GM10248 (cell line): ENCODE measurements at regions not wholly inside any gene's neighbourhood (a gene's known extent, or its start where the extent isn't known, plus 50 kb on each side); places are given as distances from the start of the nearest gene placed in this dataset.

Experiments
- CTCF ChIA-PET: fragments of 300-600 bp; sonication (Branson Sonifier 250); formaldehyde crosslinking; extraction: SDS; loops from one replicate; lab custom pipeline; 2021; ENCODE audit warnings: antibody characterized with exemption; lab: Yijun Ruan, JAX
- POLR2A ChIA-PET: fragments of 350-650 bp; sonication (Branson Sonifier 250); formaldehyde crosslinking; extraction: SDS; loops from one replicate; lab custom pipeline; 2020; ENCODE audit warnings: antibody characterized with exemption; lab: Yijun Ruan, JAX
- DNase-seq: peaks from one replicate; pipeline ENCODE4 v3.0.0; 2012; ENCODE audit errors: extremely low spot score
- CTCF ChIP-seq: IDR thresholded peaks from 2 replicates; pipeline ENCODE4 v1.5.1; 2012; ENCODE audit warnings: mild to moderate bottlenecking, low read depth; ENCODE audit errors: extremely low read depth, missing control alignments, control extremely low read depth

GRCh38 chr16:17606460-17606859, 135.7 kb upstream of the XYLT1 start:
- ChIA-PET POLR2A (no interaction called here), CTCF (interaction anchor here (1.6 to 2.3 kb wide), 2 partner anchors 8 to 27 kb away, joined by 5 to 6 read pairs; no protein-coding TSS in a partner anchor)
- no peak for TF ChIP-seq CTCF
- DNase-seq, result no peak

- ChIA-PET POLR2A (no interaction called here), CTCF (interaction anchor here (2.3 kb wide), 1 partner anchor 26 kb away, joined by 5 read pairs; no protein-coding TSS in a partner anchor)
- DNase-seq, result no peak
- TF ChIP-seq CTCF, result no peak
Observed at GRCh38 chr16:17605784-17606183, 135.0 kb upstream of the XYLT1 start.

GRCh38 chr16:17603626-17604025, 132.9 kb upstream of the XYLT1 start:
- no peak for DNase-seq
- ChIA-PET POLR2A (no interaction called here), CTCF (no interaction called here)
- no peak for TF ChIP-seq CTCF

- CTCF ChIA-PET, result no interaction called here
- TF ChIP-seq CTCF, result no peak
- POLR2A ChIA-PET, result no interaction called here
- DNase-seq, result no peak
Observed at GRCh38 chr16:17602678-17603077, 131.9 kb upstream of the XYLT1 start.

GRCh38 chr16:17598968-17599367, 128.2 kb upstream of the XYLT1 start:
- no peak for TF ChIP-seq CTCF
- no peak for DNase-seq
- CTCF ChIA-PET, result interaction anchor here (1.2 to 1.8 kb wide), 2 partner anchors 11 to 19 kb away, joined by 3 to 7 read pairs; no protein-coding TSS in a partner anchor
- POLR2A ChIA-PET, result no interaction called here

GRCh38 chr16:17591655-17592405, 121.1 kb upstream of the XYLT1 start:
- CTCF ChIA-PET, result interaction anchor here (1.9 kb wide), 1 partner anchor 13 kb away, joined by 5 read pairs; no protein-coding TSS in a partner anchor
- no peak for TF ChIP-seq CTCF
- POLR2A ChIA-PET, result no interaction called here
- no peak for DNase-seq
